AG10803 (cell line): ENCODE measurements at regions not wholly inside any gene's neighbourhood (a gene's known extent, or its start where the extent isn't known, plus 50 kb on each side); places are given as distances from the start of the nearest gene placed in this dataset.

Source experiments
- DNase-seq: peaks from one replicate; pipeline ENCODE4 v3.0.0; 2010; ENCODE audit warnings: low read depth
- H3K4me3 ChIP-seq: 2 replicates; pipeline ENCODE4 v1.5.1; 2011; ENCODE audit warnings: mild to moderate bottlenecking, low read length, control low read depth
- TF ChIP-seq, protein P1 (sequence below): conservative IDR thresholded peaks from 2 replicates; pipeline ENCODE4 v1.5.1; 2011; ENCODE audit warnings: mild to moderate bottlenecking, low read length, control low read depth, inconsistent platforms

DNA sequence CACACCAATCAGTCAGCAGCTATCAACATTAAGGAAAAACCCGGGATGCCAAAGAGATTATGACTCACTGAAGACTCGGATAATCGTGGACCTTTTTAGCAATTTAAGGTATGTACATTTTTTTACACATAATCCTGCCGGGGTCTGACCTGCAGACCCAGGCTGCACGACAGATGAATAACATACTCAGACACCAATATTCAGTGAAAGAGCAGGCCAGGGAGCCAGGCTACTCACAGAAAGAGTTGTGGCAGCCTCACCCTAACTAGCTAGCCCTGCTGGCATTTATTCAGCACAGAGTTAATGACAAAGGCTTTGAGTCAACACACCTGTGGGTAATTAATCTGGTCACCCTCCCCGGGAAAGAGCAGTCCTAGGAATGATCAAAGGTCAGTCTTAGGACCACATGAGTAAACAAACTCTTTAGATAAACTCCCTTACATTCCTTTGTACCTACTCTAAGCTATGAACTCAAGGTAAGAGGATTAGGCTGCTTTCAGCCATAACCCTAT is 727.5 kb downstream of the TBL1XR1 start:
- TF ChIP-seq, protein P1, sequence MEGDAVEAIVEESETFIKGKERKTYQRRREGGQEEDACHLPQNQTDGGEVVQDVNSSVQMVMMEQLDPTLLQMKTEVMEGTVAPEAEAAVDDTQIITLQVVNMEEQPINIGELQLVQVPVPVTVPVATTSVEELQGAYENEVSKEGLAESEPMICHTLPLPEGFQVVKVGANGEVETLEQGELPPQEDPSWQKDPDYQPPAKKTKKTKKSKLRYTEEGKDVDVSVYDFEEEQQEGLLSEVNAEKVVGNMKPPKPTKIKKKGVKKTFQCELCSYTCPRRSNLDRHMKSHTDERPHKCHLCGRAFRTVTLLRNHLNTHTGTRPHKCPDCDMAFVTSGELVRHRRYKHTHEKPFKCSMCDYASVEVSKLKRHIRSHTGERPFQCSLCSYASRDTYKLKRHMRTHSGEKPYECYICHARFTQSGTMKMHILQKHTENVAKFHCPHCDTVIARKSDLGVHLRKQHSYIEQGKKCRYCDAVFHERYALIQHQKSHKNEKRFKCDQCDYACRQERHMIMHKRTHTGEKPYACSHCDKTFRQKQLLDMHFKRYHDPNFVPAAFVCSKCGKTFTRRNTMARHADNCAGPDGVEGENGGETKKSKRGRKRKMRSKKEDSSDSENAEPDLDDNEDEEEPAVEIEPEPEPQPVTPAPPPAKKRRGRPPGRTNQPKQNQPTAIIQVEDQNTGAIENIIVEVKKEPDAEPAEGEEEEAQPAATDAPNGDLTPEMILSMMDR: no peak
- H3K4me3 ChIP-seq: no peak overlapping the region
- no peak for DNase-seq

DNA sequence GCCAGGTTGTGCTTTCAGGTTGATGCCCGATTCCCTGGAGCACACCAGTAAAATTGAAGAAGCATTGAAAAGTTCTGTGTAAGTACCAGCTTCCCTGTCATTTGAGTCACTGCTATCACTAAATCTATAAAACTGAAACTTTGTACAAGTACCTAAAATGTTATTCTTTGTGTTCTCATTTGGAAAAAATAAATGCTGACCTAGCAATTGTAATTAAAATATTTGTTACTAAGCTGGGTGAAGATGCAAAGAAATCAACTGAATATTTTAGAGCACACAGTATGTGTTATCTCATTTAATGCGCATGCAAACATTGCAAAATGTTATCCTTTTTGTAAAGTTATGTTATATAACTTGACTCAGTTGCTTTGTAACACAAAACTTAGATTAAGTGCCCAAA is 733.7 kb downstream of the TBL1XR1 start:
- no peak for DNase-seq
- H3K4me3 ChIP-seq: no peak overlapping the region
- TF ChIP-seq, protein P1: no peak

DNA sequence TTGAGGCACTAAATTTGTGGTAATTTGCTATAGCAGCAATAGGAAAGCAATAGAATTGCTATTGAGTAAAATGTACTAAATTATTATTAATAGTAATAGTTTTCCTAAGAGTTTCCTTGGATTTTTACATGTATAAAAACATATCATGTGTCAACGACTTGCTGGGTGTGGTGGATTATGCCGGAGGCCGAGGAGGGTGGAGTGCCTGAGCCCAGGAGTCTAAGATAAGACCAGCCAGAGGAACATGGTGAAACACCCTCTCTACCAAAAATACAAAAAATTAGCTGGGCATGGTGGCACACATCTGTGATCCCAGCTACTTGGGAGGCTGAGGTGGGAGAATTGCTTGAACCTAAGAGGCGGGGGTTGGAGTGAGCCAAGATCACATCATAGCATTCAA is 749.9 kb downstream of the TBL1XR1 start:
- no peak overlapping the region for H3K4me3 ChIP-seq
- no peak for DNase-seq
- TF ChIP-seq, protein P1: no peak

DNA sequence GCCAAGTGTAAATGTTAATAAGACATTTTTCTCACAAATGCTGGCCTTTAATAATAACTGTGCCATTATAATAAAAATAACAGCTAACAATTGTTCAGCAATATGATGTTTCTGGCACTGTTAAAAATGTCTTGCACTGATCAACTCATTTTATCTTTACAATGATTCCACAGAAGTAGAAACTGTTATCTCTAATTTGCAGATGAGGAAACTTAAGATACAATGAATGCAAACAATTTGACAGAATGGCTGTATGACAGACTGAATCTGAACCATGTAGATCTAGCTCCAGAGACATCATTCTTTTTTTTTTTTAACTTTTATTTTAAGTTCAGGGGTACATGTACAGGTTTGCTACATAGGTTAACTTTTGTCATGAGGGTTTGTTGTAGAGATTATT is 755.0 kb downstream of the TBL1XR1 start:
- no peak for DNase-seq
- no peak overlapping the region for H3K4me3 ChIP-seq
- TF ChIP-seq, protein P1: no peak

DNA sequence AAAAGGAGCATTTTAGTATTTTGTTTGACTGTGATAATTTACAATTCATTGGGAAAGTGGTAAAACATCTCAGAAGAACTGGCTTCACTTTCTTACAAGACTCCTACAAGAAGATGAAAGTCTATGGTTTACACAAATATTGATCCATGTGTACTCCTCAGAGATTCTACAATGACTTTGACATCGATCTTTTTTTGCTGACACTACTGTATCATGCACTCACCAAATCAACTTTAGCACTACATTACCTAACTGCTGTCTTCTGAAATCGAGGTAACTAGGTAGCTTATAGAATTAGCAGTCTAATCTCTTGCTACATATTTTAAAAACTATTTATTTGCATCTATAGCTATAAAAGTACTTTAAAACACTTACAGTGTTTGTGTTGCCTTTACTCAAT is 757.6 kb downstream of the TBL1XR1 start:
- H3K4me3 ChIP-seq: no peak overlapping the region
- DNase-seq: no peak
- TF ChIP-seq, protein P1: no peak

DNA sequence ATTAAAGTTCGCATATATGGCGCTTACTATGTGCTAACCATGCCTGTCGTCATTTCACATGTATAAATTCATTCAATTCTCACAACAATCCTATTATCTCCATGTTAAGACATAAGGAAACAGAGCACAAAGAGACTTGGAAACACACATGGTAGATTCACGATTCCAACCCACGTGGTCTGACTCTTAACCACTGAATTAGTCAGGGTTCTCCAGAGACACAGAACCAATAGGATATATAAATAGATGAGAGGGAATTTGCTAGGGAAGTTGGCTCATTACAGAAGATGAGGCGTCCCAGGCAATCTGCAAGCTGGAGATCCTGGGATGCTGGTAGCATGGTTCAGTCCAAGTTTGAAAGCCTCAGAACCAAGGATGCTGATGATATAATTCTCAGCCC is 765.3 kb downstream of the TBL1XR1 start:
- H3K4me3 ChIP-seq: no peak overlapping the region
- TF ChIP-seq, protein P1: no peak
- DNase-seq: peak; percentile 14

DNA sequence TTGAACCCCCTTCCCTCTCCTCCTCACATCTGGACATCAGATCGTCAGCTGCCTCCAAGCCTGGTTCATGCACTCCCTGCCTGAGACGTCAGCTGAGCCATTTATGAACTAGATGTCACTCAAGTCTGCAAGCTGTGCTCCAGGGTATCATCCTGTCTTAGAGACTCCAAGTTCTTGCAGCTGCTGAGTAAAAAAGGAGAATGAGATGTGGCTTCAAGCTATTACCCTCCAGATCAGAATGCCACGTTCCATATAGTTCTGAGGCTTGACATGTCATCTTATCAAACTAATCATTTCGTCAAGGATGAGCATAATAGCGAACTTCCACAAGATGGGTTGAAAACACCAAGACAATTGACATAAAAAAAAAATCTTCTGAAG is 766.3 kb downstream of the TBL1XR1 start:
- DNase-seq: no peak
- TF ChIP-seq, protein P1: no peak
- H3K4me3 ChIP-seq: no peak overlapping the region
